ENCODE measurements at regions not wholly inside any gene's neighbourhood (a gene's known extent, or its start where the extent isn't known, plus 50 kb on each side); places are given as distances from the start of the nearest gene placed in this dataset.

- Mint-ChIP-seq H3K4me1 (ENCODE audit: low read depth) (no peaks in the 10 kb centered on the region), H3K27me3 (ENCODE audit: low read depth) (no peaks in the 10 kb centered on the region), H3K36me3 (ENCODE audit: low read depth) (no peaks in the 10 kb centered on the region), H3K27ac (no peak overlapping the region), H3K9me3 (peaks cover 21% of the 10 kb centered on the region), H3K4me3 (no peak overlapping the region)
- no peak for DNase-seq
- CTCF ChIA-PET = no interaction called here
- intact Hi-C loops (cut with micrococcal nuclease) = no loop called here
Observed at GRCh38 chr16:62475573-62475972, 439.3 kb upstream of the CDH8 start.

- no peak for DNase-seq
- H3K36me3 Mint-ChIP-seq (ENCODE audit: low read depth) = no peaks in the 10 kb centered on the region
- no peaks in the 10 kb centered on the region for H3K27me3 Mint-ChIP-seq (ENCODE audit: low read depth)
- H3K4me3 Mint-ChIP-seq = no peak overlapping the region
- H3K27ac Mint-ChIP-seq = no peak overlapping the region
- peaks cover 17% of the 10 kb centered on the region for H3K9me3 Mint-ChIP-seq
- CTCF ChIA-PET = no interaction called here
- no peaks in the 10 kb centered on the region for H3K4me1 Mint-ChIP-seq (ENCODE audit: low read depth)
- intact Hi-C loops (cut with micrococcal nuclease) = no loop called here
Observed at GRCh38 chr16:62462971-62463370, 426.7 kb upstream of the CDH8 start.

- H3K27ac Mint-ChIP-seq = no peak overlapping the region
- DNase-seq = no peak
- CTCF ChIA-PET = no interaction called here
Observed at GRCh38 chr16:62450291-62450690, 414.1 kb upstream of the CDH8 start.

GRCh38 chr16:62445909-62446308 lies 409.7 kb upstream of the CDH8 start:
- no peak for DNase-seq
- H3K27me3 Mint-ChIP-seq (ENCODE audit: low read depth) = no peaks in the 10 kb centered on the region
- intact Hi-C loops (cut with micrococcal nuclease) = no loop called here
- no peaks in the 10 kb centered on the region for H3K36me3 Mint-ChIP-seq (ENCODE audit: low read depth)
- CTCF ChIA-PET = no interaction called here
- no peak overlapping the region for H3K4me3 Mint-ChIP-seq
- H3K27ac Mint-ChIP-seq = no peak overlapping the region
- H3K9me3 Mint-ChIP-seq = peaks cover 14% of the 10 kb centered on the region
- H3K4me1 Mint-ChIP-seq (ENCODE audit: low read depth) = no peaks in the 10 kb centered on the region

More at GRCh38 chr16:62450291-62450690, 414.1 kb upstream of the CDH8 start:
- H3K4me3 Mint-ChIP-seq = no peak overlapping the region
- H3K36me3 Mint-ChIP-seq (ENCODE audit: low read depth) = no peaks in the 10 kb centered on the region
- H3K27me3 Mint-ChIP-seq (ENCODE audit: low read depth) = no peaks in the 10 kb centered on the region
- H3K9me3 Mint-ChIP-seq = peaks cover 19% of the 10 kb centered on the region
- intact Hi-C loops (cut with micrococcal nuclease) = no loop called here
- no peaks in the 10 kb centered on the region for H3K4me1 Mint-ChIP-seq (ENCODE audit: low read depth)

- Mint-ChIP-seq H3K4me3 (no peak overlapping the region), H3K27me3 (ENCODE audit: low read depth) (no peaks in the 10 kb centered on the region), H3K36me3 (ENCODE audit: low read depth) (no peaks in the 10 kb centered on the region), H3K4me1 (ENCODE audit: low read depth) (no peaks in the 10 kb centered on the region), H3K9me3 (peaks cover 8% of the 10 kb centered on the region), H3K27ac (no peak overlapping the region)
- CTCF ChIA-PET = interaction anchor here (0.6 kb wide), 1 partner anchor 297 kb away, joined by 3 read pairs; no protein-coding TSS in a partner anchor
- DNase-seq = no peak
- intact Hi-C loops (cut with micrococcal nuclease) = no loop called here
Observed at GRCh38 chr16:62424206-62424605, 388.0 kb upstream of the CDH8 start.

GRCh38 chr16:62408760-62409159 lies 372.5 kb upstream of the CDH8 start:
- Mint-ChIP-seq H3K27me3 (ENCODE audit: low read depth) (no peaks in the 10 kb centered on the region), H3K27ac (no peak overlapping the region), H3K4me3 (no peak overlapping the region), H3K9me3 (peaks cover 15% of the 10 kb centered on the region), H3K36me3 (ENCODE audit: low read depth) (no peaks in the 10 kb centered on the region), H3K4me1 (ENCODE audit: low read depth) (no peaks in the 10 kb centered on the region)
- intact Hi-C loops (cut with micrococcal nuclease) = no loop called here
- DNase-seq = no peak
- CTCF ChIA-PET = interaction anchor here (0.6 kb wide), 2 partner anchors 10 to 129 kb away, joined by 3 to 4 read pairs; no protein-coding TSS in a partner anchor

GRCh38 chr16:62406387-62406786 lies 370.1 kb upstream of the CDH8 start:
- no peak overlapping the region for H3K27ac Mint-ChIP-seq

GRCh38 chr16:62404842-62405611 lies 368.8 kb upstream of the CDH8 start:
- H3K4me3 Mint-ChIP-seq = no peak overlapping the region
- intact Hi-C loops (cut with micrococcal nuclease) = no loop called here
- no peak overlapping the region for H3K27ac Mint-ChIP-seq
- no peaks in the 10 kb centered on the region for H3K27me3 Mint-ChIP-seq (ENCODE audit: low read depth)
- no peaks in the 10 kb centered on the region for H3K36me3 Mint-ChIP-seq (ENCODE audit: low read depth)
- CTCF ChIA-PET = no interaction called here
- no peak for DNase-seq
- H3K4me1 Mint-ChIP-seq (ENCODE audit: low read depth) = no peaks in the 10 kb centered on the region
- H3K9me3 Mint-ChIP-seq = peaks cover 11% of the 10 kb centered on the region

More at GRCh38 chr16:62406387-62406786, 370.1 kb upstream of the CDH8 start:
- Mint-ChIP-seq H3K9me3 (peaks cover 5% of the 10 kb centered on the region), H3K4me1 (ENCODE audit: low read depth) (no peaks in the 10 kb centered on the region), H3K4me3 (no peak overlapping the region), H3K27me3 (ENCODE audit: low read depth) (no peaks in the 10 kb centered on the region), H3K36me3 (ENCODE audit: low read depth) (no peaks in the 10 kb centered on the region)
- CTCF ChIA-PET = no interaction called here
- intact Hi-C loops (cut with micrococcal nuclease) = no loop called here
- no peak for DNase-seq

GRCh38 chr16:62392698-62393097 lies 356.5 kb upstream of the CDH8 start:
- DNase-seq = no peak
- Mint-ChIP-seq H3K27ac (no peak overlapping the region), H3K27me3 (ENCODE audit: low read depth) (no peaks in the 10 kb centered on the region), H3K4me3 (no peak overlapping the region), H3K36me3 (ENCODE audit: low read depth) (no peaks in the 10 kb centered on the region), H3K9me3 (peaks cover 10% of the 10 kb centered on the region), H3K4me1 (ENCODE audit: low read depth) (no peaks in the 10 kb centered on the region)
- intact Hi-C loops (cut with micrococcal nuclease) = no loop called here
- CTCF ChIA-PET = no interaction called here

- intact Hi-C loops (cut with micrococcal nuclease) = no loop called here
- H3K27ac Mint-ChIP-seq = no peak overlapping the region
- H3K4me3 Mint-ChIP-seq = no peak overlapping the region
- H3K4me1 Mint-ChIP-seq (ENCODE audit: low read depth) = no peaks in the 10 kb centered on the region
- no peaks in the 10 kb centered on the region for H3K36me3 Mint-ChIP-seq (ENCODE audit: low read depth)
- peaks cover 14% of the 10 kb centered on the region for H3K9me3 Mint-ChIP-seq
- no peak for DNase-seq
- no peaks in the 10 kb centered on the region for H3K27me3 Mint-ChIP-seq (ENCODE audit: low read depth)
- CTCF ChIA-PET = no interaction called here
Observed at GRCh38 chr16:62391940-62392339, 355.7 kb upstream of the CDH8 start.

- intact Hi-C loops (cut with micrococcal nuclease) = no loop called here
- Mint-ChIP-seq H3K27me3 (ENCODE audit: low read depth) (no peaks in the 10 kb centered on the region), H3K9me3 (peaks cover 9% of the 10 kb centered on the region), H3K4me1 (ENCODE audit: low read depth) (no peaks in the 10 kb centered on the region), H3K36me3 (ENCODE audit: low read depth) (no peaks in the 10 kb centered on the region), H3K4me3 (no peak overlapping the region), H3K27ac (no peak overlapping the region)
- DNase-seq = no peak
- CTCF ChIA-PET = no interaction called here
Observed at GRCh38 chr16:62391134-62391533, 354.9 kb upstream of the CDH8 start.

- intact Hi-C loops (cut with micrococcal nuclease) = no loop called here
- no peak for DNase-seq
- Mint-ChIP-seq H3K4me3 (no peak overlapping the region), H3K9me3 (peaks cover 9% of the 10 kb centered on the region), H3K36me3 (ENCODE audit: low read depth) (no peaks in the 10 kb centered on the region), H3K27ac (no peak overlapping the region), H3K4me1 (ENCODE audit: low read depth) (no peaks in the 10 kb centered on the region), H3K27me3 (ENCODE audit: low read depth) (no peaks in the 10 kb centered on the region)
- CTCF ChIA-PET = no interaction called here
Observed at GRCh38 chr16:62390214-62390613, 354.0 kb upstream of the CDH8 start.

GRCh38 chr16:62386411-62386810 lies 350.2 kb upstream of the CDH8 start:
- Mint-ChIP-seq H3K36me3 (ENCODE audit: low read depth) (no peaks in the 10 kb centered on the region), H3K9me3 (peaks cover 6% of the 10 kb centered on the region)
- CTCF ChIA-PET = no interaction called here

More at GRCh38 chr16:62386411-62386810, 350.2 kb upstream of the CDH8 start:
- DNase-seq = no peak
- no peak overlapping the region for H3K4me3 Mint-ChIP-seq
- no peak overlapping the region for H3K27ac Mint-ChIP-seq
- no peaks in the 10 kb centered on the region for H3K27me3 Mint-ChIP-seq (ENCODE audit: low read depth)
- intact Hi-C loops (cut with micrococcal nuclease) = no loop called here
- H3K4me1 Mint-ChIP-seq (ENCODE audit: low read depth) = no peaks in the 10 kb centered on the region
